Neural progenitor cell (in vitro differentiated cells): ENCODE measurements at regions not wholly inside any gene's neighbourhood (a gene's known extent, or its start where the extent isn't known, plus 50 kb on each side); places are given as distances from the start of the nearest gene placed in this dataset.

ENCODE experiments used
- DNase-seq: peaks from one replicate; pipeline ENCODE4 v3.0.0-alpha.2; 2016; ENCODE audit warnings: low spot score
- H2AFZ ChIP-seq: fragments of 200-600 bp; sonication (generic); replicated peaks from 2 replicates; pipeline ENCODE4 v1.6.1; 2016; ENCODE audit warnings: antibody characterized with exemption
- H3F3A ChIP-seq: fragments of 200-600 bp; sonication (generic); 2 replicates; pipeline ENCODE4 v1.6.1; 2016; ENCODE audit warnings: antibody characterized with exemption, low read depth
- H3K27ac ChIP-seq: fragments of 200-600 bp; sonication (generic); 2 replicates; pipeline ENCODE4 v1.5.1; 2016; ENCODE audit warnings: mild to moderate bottlenecking
- H3K27me3 ChIP-seq: fragments of 200-600 bp; sonication (generic); 2 replicates; pipeline ENCODE4 v1.6.1; 2016; ENCODE audit warnings: mild to moderate bottlenecking, moderate library complexity
- H3K36me3 ChIP-seq: fragments of 200-600 bp; sonication (generic); 2 replicates; pipeline ENCODE4 v1.5.1; 2016
- H3K4me1 ChIP-seq: fragments of 200-600 bp; sonication (generic); 2 replicates; pipeline ENCODE4 v1.6.1; 2016; ENCODE audit warnings: mixed run types
- H3K4me2 ChIP-seq: fragments of 200-600 bp; sonication (generic); 2 replicates; pipeline ENCODE4 v1.6.1; 2016
- H3K4me3 ChIP-seq: fragments of 200-600 bp; sonication (generic); 2 replicates; pipeline ENCODE4 v1.5.1; 2016
- H3K79me2 ChIP-seq: fragments of 200-600 bp; sonication (generic); 2 replicates; pipeline ENCODE4 v1.6.1; 2016; ENCODE audit warnings: low read depth
- H3K9ac ChIP-seq: fragments of 200-600 bp; sonication (generic); 2 replicates; pipeline ENCODE4 v1.6.1; 2016
- H3K9me3 ChIP-seq: fragments of 200-600 bp; sonication (generic); 2 replicates; pipeline ENCODE4 v1.5.1; 2016; ENCODE audit warnings: low read depth
- H4K20me1 ChIP-seq: fragments of 200-600 bp; sonication (generic); 2 replicates; pipeline ENCODE4 v1.6.1; 2016; ENCODE audit warnings: low read depth
- H3K27ac Mint-ChIP-seq: 3 replicates; pipeline ENCODE4 v1.8.0; 2021; ENCODE audit warnings: mixed read lengths
- H3K27me3 Mint-ChIP-seq: 2 replicates; pipeline ENCODE4 v1.8.0; 2022; ENCODE audit warnings: low read depth, mild to moderate bottlenecking, inconsistent platforms, moderate library complexity, mixed read lengths; ENCODE audit not compliant: insufficient read depth
- H3K36me3 Mint-ChIP-seq: 3 replicates; pipeline ENCODE4 v1.8.0; 2021; ENCODE audit warnings: mixed read lengths
- H3K4me1 Mint-ChIP-seq: 3 replicates; pipeline ENCODE4 v1.8.0; 2021; ENCODE audit warnings: mixed read lengths
- H3K4me3 Mint-ChIP-seq: 3 replicates; pipeline ENCODE4 v1.8.0; 2021; ENCODE audit warnings: mild to moderate bottlenecking, moderate library complexity, mixed read lengths
- H3K9me3 Mint-ChIP-seq: 3 replicates; pipeline ENCODE4 v1.8.0; 2020; ENCODE audit warnings: mixed read lengths
- CTCF ChIP-seq: fragments of 200-600 bp; sonication (generic); IDR thresholded peaks from 2 replicates; pipeline ENCODE4 v1.5.1; 2017; ENCODE audit warnings: antibody characterized with exemption, mild to moderate bottlenecking
- EZH2 ChIP-seq: fragments of 200-600 bp; sonication (generic); IDR thresholded peaks from 2 replicates; pipeline ENCODE4 v1.6.1; 2017; ENCODE audit warnings: antibody characterized with exemption, mild to moderate bottlenecking, moderate library complexity
- EZH2phosphoT487 ChIP-seq: fragments of 200-600 bp; sonication (generic); IDR thresholded peaks from 2 replicates; pipeline ENCODE4 v1.6.1; 2017; ENCODE audit warnings: antibody characterized with exemption

- no peaks in the 10 kb centered on the region for H4K20me1 ChIP-seq
- H3K36me3 ChIP-seq = no peaks in the 10 kb centered on the region
- Mint-ChIP-seq H3K4me1 (peaks cover 14% of the 10 kb centered on the region), H3K4me3 (no peak overlapping the region), H3K27ac (no peak overlapping the region), H3K36me3 (no peaks in the 10 kb centered on the region), H3K27me3 (peaks cover 1% of the 10 kb centered on the region), H3K9me3 (peaks cover 1% of the 10 kb centered on the region)
- H3K9ac ChIP-seq = no peak overlapping the region
- H3K27ac ChIP-seq = no peak overlapping the region
- H2AFZ ChIP-seq = no peak overlapping the region
- no peak overlapping the region for H3K4me3 ChIP-seq
- DNase-seq = no peak
- H3K79me2 ChIP-seq = no peaks in the 10 kb centered on the region
- peaks cover 4% of the 10 kb centered on the region for H3K4me1 ChIP-seq
- H3F3A ChIP-seq = no peaks in the 10 kb centered on the region
- no peaks in the 10 kb centered on the region for H3K9me3 ChIP-seq
- TF ChIP-seq EZH2 (no peak), EZH2phosphoT487 (no peak), CTCF (no peak)
- no peaks in the 10 kb centered on the region for H3K27me3 ChIP-seq
- H3K4me2 ChIP-seq = no peak overlapping the region
Measured at GRCh38 chr4:177187371-177187770, 122.3 kb upstream of the NEIL3 start.

- no peak for DNase-seq
- Mint-ChIP-seq H3K27ac (peak overlapping the region; percentile 35), H3K4me3 (no peak overlapping the region), H3K27me3 (peaks cover 3% of the 10 kb centered on the region), H3K4me1 (peaks cover 11% of the 10 kb centered on the region), H3K9me3 (peaks cover 7% of the 10 kb centered on the region), H3K36me3 (no peaks in the 10 kb centered on the region)
- Histone ChIP-seq H4K20me1 (no peaks in the 10 kb centered on the region), H2AFZ (peak overlapping the region; percentile 76), H3K4me1 (peaks cover 4% of the 10 kb centered on the region), H3K36me3 (no peaks in the 10 kb centered on the region), H3K4me2 (no peak overlapping the region), H3K27me3 (no peaks in the 10 kb centered on the region), H3K27ac (no peak overlapping the region), H3K4me3 (no peak overlapping the region), H3K9me3 (no peaks in the 10 kb centered on the region), H3F3A (no peaks in the 10 kb centered on the region), H3K9ac (no peak overlapping the region), H3K79me2 (no peaks in the 10 kb centered on the region)
- TF ChIP-seq EZH2 = no peak
- TF ChIP-seq EZH2phosphoT487 = no peak
- no peak for TF ChIP-seq CTCF
Measured at GRCh38 chr4:177190995-177191580, 118.6 kb upstream of the NEIL3 start.

- no peaks in the 10 kb centered on the region for H3K36me3 Mint-ChIP-seq
- H3K9me3 Mint-ChIP-seq = peaks cover 7% of the 10 kb centered on the region
- no peak overlapping the region for H3K9ac ChIP-seq
- no peaks in the 10 kb centered on the region for H3K9me3 ChIP-seq
- no peak for DNase-seq
- H3K4me1 ChIP-seq = peaks cover 4% of the 10 kb centered on the region
- no peaks in the 10 kb centered on the region for H3K79me2 ChIP-seq
- no peaks in the 10 kb centered on the region for H3K36me3 ChIP-seq
- H3F3A ChIP-seq = no peaks in the 10 kb centered on the region
- peaks cover 11% of the 10 kb centered on the region for H3K4me1 Mint-ChIP-seq
- peaks cover 3% of the 10 kb centered on the region for H3K27me3 Mint-ChIP-seq
- no peak for TF ChIP-seq EZH2
- no peak for TF ChIP-seq CTCF
- no peak for TF ChIP-seq EZH2phosphoT487
- H3K4me3 ChIP-seq = no peak overlapping the region
- H3K4me2 ChIP-seq = no peak overlapping the region
- no peak overlapping the region for H3K4me3 Mint-ChIP-seq
- H3K27me3 ChIP-seq = no peaks in the 10 kb centered on the region
- no peaks in the 10 kb centered on the region for H4K20me1 ChIP-seq
- peak overlapping the region; percentile 76 for H2AFZ ChIP-seq
- H3K27ac Mint-ChIP-seq = peak overlapping the region; percentile 35
- no peak overlapping the region for H3K27ac ChIP-seq
Measured at GRCh38 chr4:177191586-177191985, 118.1 kb upstream of the NEIL3 start.
